Testis (tissue), 2 donors: ENCODE measurements at regions not wholly inside any gene's neighbourhood (a gene's known extent, or its start where the extent isn't known, plus 50 kb on each side); places are given as distances from the start of the nearest gene placed in this dataset.

Experiments used
- DNase-seq: peaks from one replicate; pipeline ENCODE4 v3.0.0-alpha.2; 2019
- H3K27ac ChIP-seq, 2 donors: fragments of 200-600 bp; sonication (generic); one replicate each; pipeline ENCODE4 v1.5.1; 2019
- H3K27me3 ChIP-seq: fragments of 200-600 bp; sonication (generic); one replicate; pipeline ENCODE4 v1.5.1; 2019
- H3K36me3 ChIP-seq: fragments of 200-600 bp; sonication (generic); one replicate; pipeline ENCODE4 v1.5.1; 2017; ENCODE audit warnings: low read depth; ENCODE audit errors: missing control alignments
- H3K4me1 ChIP-seq: fragments of 200-600 bp; sonication (generic); one replicate; pipeline ENCODE4 v1.5.1; 2019
- H3K4me3 ChIP-seq, 2 donors: fragments of 200-600 bp; sonication (generic); one replicate each; pipeline ENCODE4 v1.5.1; 2017 to 2019
- H3K9me3 ChIP-seq: fragments of 200-600 bp; sonication (generic); one replicate; pipeline ENCODE4 v1.5.1; 2017
- POLR2A ChIP-seq: fragments of 450-650 bp; IDR thresholded peaks from one replicate; pipeline ENCODE4 v1.6.1; 2017; ENCODE audit warnings: antibody characterized with exemption, mild to moderate bottlenecking, moderate library complexity
- WGBS, 2 donors: methylation state at CpG; one replicate each; pipeline ENCODE4 v1.1.5; 2018; 5-methylcytosine and 5-hydroxymethylcytosine counted together
- intact Hi-C: fragments of 100-400 bp; cut with DNase I; formaldehyde crosslinking; loops from one replicate; pipeline ENCODE4 v1.15.1; 2023; ENCODE audit warnings: low total_unique reads
- TF ChIP-seq, protein P1 (sequence below), 3 experiments: fragments of 450-650 bp in 2 of 3; fragments of 200-600 bp in 1 of 3; sonication (generic) in 1 of 3; IDR thresholded peaks; one replicate each; pipeline ENCODE4 v1.5.1; 2016 to 2019; ENCODE audit warnings: antibody characterized with exemption in 3 of 3, mild to moderate bottlenecking in 2 of 3, moderate library complexity in 1 of 3

DNA sequence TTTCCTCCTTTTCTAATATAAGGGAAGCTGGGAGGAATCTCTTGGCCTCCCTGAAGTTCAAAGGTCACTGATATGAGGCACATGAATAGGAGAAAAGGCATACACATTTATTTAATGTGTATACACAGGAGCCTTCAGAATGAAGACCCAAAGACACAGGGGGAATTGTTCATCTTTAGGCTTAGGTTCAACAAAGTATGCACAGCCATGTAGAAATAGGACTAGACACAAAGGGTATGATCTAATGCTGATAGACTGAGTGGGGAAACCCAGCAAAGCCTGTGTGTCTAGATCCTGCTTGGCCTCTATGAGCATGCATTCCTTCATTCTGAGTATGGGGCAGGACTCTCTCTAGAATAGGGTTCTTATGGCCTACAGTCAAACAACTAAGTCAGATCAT lies 177.1 kb upstream of the RFC3 start:
- no peak for TF ChIP-seq POLR2A
- TF ChIP-seq, protein P1, sequence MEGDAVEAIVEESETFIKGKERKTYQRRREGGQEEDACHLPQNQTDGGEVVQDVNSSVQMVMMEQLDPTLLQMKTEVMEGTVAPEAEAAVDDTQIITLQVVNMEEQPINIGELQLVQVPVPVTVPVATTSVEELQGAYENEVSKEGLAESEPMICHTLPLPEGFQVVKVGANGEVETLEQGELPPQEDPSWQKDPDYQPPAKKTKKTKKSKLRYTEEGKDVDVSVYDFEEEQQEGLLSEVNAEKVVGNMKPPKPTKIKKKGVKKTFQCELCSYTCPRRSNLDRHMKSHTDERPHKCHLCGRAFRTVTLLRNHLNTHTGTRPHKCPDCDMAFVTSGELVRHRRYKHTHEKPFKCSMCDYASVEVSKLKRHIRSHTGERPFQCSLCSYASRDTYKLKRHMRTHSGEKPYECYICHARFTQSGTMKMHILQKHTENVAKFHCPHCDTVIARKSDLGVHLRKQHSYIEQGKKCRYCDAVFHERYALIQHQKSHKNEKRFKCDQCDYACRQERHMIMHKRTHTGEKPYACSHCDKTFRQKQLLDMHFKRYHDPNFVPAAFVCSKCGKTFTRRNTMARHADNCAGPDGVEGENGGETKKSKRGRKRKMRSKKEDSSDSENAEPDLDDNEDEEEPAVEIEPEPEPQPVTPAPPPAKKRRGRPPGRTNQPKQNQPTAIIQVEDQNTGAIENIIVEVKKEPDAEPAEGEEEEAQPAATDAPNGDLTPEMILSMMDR (IDR thresholded peaks at IDR 0.05): no peak
- no peak for DNase-seq
- no peaks in the 10 kb centered on the region for H3K36me3 ChIP-seq
- intact Hi-C loops: loop anchor here (10.0 kb wide), 1 partner anchor 96 kb away; no protein-coding TSS in a partner anchor
- H3K4me3 ChIP-seq: no peak overlapping the region
- no peak overlapping the region for H3K27ac ChIP-seq
- H3K4me1 ChIP-seq: peaks cover 32% of the 10 kb centered on the region
- no peaks in the 10 kb centered on the region for H3K9me3 ChIP-seq
- no peaks in the 10 kb centered on the region for H3K27me3 ChIP-seq

DNA sequence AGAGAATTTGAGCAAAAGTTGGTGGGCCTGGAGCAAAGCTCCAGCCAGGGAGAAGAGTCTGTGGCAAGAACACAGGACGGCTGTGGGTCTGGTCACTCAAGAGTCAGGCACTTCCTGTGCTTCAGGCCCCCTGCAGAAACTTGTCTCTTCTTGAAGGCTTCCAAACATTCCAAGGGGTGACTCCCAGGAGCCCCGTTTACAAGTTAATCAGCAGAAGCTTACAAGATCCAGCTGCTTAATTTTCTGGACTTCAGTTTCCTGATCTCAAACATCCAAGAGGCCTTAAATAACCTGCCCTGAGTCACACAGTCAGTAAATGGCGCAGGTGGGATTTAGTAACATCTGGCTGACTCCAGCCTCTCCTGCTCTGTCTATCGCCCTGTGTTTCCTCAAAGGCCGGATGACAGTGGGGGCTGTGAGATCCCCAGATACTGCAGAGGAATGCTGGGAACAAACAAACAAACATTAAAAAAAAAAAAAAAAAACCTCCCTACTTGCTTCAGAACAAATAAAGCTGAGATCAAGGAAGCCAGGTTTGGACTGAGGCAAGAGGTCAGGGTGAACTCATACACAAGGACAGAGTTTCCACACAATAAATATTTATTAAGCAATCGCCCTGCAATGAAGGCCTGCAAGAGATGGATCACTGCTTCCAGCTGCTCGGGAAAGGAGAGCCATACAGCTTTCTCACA lies 175.4 kb upstream of the RFC3 start:
- intact Hi-C loops: loop anchor here (10.0 kb wide), 1 partner anchor 98 kb away; no protein-coding TSS in a partner anchor

DNA sequence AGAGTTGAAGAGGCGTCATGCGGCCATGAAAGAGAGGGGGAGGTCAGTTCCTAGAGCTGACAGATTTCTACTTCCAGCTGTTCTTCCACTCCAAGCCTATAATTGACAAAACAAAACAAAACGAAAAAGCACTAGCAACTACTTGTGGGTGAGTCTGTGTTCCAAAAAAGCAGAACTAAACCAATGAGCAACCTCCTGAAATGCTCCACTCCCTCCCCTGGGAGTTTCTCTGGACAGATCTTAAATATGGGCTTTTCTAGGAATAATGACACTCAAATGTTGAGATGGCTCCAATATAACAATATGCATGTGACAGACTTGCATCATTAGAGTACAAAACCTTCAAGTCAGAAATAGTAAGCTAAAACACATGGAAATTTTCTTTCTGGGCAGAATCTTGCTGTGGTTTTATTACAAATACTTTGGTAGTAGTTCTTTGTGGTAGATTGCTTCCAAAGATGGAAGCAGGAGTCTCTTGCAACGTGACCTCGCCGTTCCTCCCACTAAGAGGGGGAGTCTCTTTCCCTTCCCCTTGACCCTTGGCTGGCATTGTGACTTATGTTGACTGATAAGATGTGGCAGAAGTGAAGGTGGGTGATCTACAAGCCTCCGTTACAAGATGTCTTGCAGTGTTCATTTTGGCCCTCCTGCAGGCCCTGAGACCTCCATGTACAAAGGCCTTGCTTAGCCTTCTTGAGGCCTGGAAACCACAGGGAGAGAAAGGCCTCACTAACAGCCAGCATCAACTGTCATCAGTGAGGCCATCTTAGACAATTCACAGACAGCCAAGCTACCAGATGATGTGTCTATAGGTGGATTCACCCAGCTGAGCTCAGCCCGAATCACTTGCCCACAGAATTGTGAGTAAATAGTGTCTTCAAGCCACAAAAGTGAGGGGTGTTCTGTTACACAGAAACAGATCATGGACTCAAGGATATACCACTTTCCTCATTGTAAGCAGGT lies 173.1 kb upstream of the RFC3 start:
- Histone ChIP-seq H3K4me1 (peaks cover 33% of the 10 kb centered on the region), H3K9me3 (no peaks in the 10 kb centered on the region), H3K36me3 (no peaks in the 10 kb centered on the region), H3K27me3 (no peaks in the 10 kb centered on the region), H3K27ac (peak overlapping the region; percentile 20 to 79), H3K4me3 (no peak overlapping the region)
- TF ChIP-seq POLR2A: no peak
- TF ChIP-seq, protein P1 (IDR thresholded peaks at IDR 0.05): no peak
- 44 to 56% methylated on average over 8 of the region's 8 CpGs for WGBS, 2 donors
- intact Hi-C loops: loop anchor here (10.0 kb wide), 1 partner anchor 100 kb away; no protein-coding TSS in a partner anchor
- no peak for DNase-seq

More for the DNA sequence above, 175.4 kb upstream of the RFC3 start:
- Histone ChIP-seq H3K4me1 (peaks cover 38% of the 10 kb centered on the region), H3K4me3 (no peak overlapping the region), H3K9me3 (no peaks in the 10 kb centered on the region), H3K27me3 (no peaks in the 10 kb centered on the region), H3K36me3 (no peaks in the 10 kb centered on the region), H3K27ac (peak overlapping the region in 1 of 2 donors; percentile 42)
- TF ChIP-seq POLR2A: no peak
- TF ChIP-seq, protein P1 (IDR thresholded peaks at IDR 0.05): no peak
- 38 to 59% methylated on average over 7 of the region's 7 CpGs for whole genome bisulfite sequencing, 2 donors
- DNase-seq: peak; percentile 68

DNA sequence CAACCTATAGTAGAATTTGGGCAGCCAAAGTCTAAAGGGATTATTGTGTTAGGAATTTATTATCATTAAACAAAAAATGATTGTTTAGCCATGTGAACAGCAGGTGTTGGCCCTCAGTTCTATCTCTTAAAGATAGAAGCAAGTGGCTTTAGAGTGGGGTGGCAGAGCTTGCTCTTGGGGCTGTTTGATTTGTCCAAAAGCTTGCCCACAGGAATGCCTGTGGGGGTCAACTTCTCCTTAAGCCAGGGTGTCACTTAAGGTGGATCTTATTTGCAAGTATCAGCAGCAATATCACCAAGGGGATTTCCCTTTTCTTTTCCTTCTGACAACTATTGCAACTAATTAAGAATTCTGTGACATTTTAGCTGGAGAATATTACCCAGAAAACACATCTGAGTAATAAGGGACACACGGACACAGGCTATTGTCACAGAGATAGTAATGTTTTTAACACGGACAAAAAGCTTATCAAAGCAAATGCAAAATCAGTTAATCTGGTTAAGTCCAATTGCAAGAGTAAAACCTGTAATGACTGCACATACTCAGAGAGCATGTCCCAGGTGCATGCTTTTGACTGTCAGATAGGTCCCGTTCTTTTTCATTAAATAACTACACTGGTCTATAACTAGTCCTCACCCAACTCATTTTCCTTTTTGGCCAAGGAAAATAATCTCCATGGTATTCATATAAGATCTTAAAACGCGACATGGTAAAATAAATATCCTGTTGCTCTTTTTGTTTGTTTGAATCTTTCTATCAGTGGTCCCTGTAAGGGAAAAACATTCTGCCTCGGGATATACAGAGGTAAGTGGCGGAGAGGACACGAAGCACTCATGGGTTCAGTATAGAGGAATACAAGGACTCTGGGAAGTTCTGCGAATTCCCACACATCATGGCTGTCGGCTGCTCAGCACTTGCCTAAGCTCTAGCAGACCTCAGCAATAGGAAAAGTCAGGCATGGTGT lies 172.1 kb upstream of the RFC3 start:
- TF ChIP-seq, protein P1 (IDR thresholded peaks at IDR 0.05): no peak
- TF ChIP-seq POLR2A: no peak
- Histone ChIP-seq H3K27me3 (no peaks in the 10 kb centered on the region), H3K9me3 (no peaks in the 10 kb centered on the region), H3K4me3 (no peak overlapping the region), H3K4me1 (peaks cover 33% of the 10 kb centered on the region), H3K36me3 (no peaks in the 10 kb centered on the region), H3K27ac (peak overlapping the region in 1 of 2 donors; percentile 79)
- WGBS, 2 donors: 62 to 76% methylated on average over 10 of the region's 10 CpGs
- intact Hi-C loops: loop anchor here (10.0 kb wide), 1 partner anchor 101 kb away; no protein-coding TSS in a partner anchor
- DNase-seq: no peak
